HG02852 (cell line): ENCODE measurements at regions not wholly inside any gene's neighbourhood (a gene's known extent, or its start where the extent isn't known, plus 50 kb on each side); places are given as distances from the start of the nearest gene placed in this dataset.

ENCODE experiments used
- ATAC-seq: cut with Tn5 transposase; IDR thresholded peaks from one replicate; pipeline ENCODE4 v1.9.1; 2021; ENCODE audit warnings: mild to moderate bottlenecking, moderate library complexity; ENCODE audit not compliant: unreplicated experiment

GRCh38 chr5:54746777-54747398 lies 229.3 kb downstream of the SNX18 start:
- ATAC-seq = no peak

- ATAC-seq = no peak
Observed at GRCh38 chr5:54746346-54746745, 228.8 kb downstream of the SNX18 start.

- ATAC-seq = no peak
Observed at GRCh38 chr5:54745599-54745998, 228.0 kb downstream of the SNX18 start.

- peak; percentile 75 for ATAC-seq
Observed at GRCh38 chr5:54743997-54744788, 226.6 kb downstream of the SNX18 start.

GRCh38 chr5:54743581-54743980 lies 226.0 kb downstream of the SNX18 start:
- ATAC-seq = no peak

- no peak for ATAC-seq
Observed at GRCh38 chr5:54742417-54742891, 224.9 kb downstream of the SNX18 start.

GRCh38 chr5:54741711-54742110 lies 224.2 kb downstream of the SNX18 start:
- no peak for ATAC-seq

GRCh38 chr5:54740141-54740540 lies 222.6 kb downstream of the SNX18 start:
- ATAC-seq = no peak

- no peak for ATAC-seq
Observed at GRCh38 chr5:54739371-54739770, 221.8 kb downstream of the SNX18 start.

GRCh38 chr5:54738973-54739367 lies 221.4 kb downstream of the SNX18 start:
- no peak for ATAC-seq

GRCh38 chr5:54738118-54738972 lies 220.8 kb downstream of the SNX18 start:
- ATAC-seq = no peak

- ATAC-seq = no peak
Observed at GRCh38 chr5:54736003-54736797, 218.6 kb downstream of the SNX18 start.

GRCh38 chr5:54733101-54733500 lies 215.5 kb downstream of the SNX18 start:
- no peak for ATAC-seq

- no peak for ATAC-seq
Observed at GRCh38 chr5:54732108-54732507, 214.5 kb downstream of the SNX18 start.

- ATAC-seq = no peak
Observed at GRCh38 chr5:54728588-54728915, 211.0 kb downstream of the SNX18 start.

GRCh38 chr5:54727874-54728587 lies 210.5 kb downstream of the SNX18 start:
- no peak for ATAC-seq

GRCh38 chr5:54725391-54726280 lies 208.1 kb downstream of the SNX18 start:
- no peak for ATAC-seq

GRCh38 chr5:54722846-54723433 lies 205.4 kb downstream of the SNX18 start:
- no peak for ATAC-seq
